ENCODE measurements at regions not wholly inside any gene's neighbourhood (a gene's known extent, or its start where the extent isn't known, plus 50 kb on each side); places are given as distances from the start of the nearest gene placed in this dataset.
A peak's percentile ranks its signal among the peaks of the same experiment; 100 is the strongest.

DNA sequence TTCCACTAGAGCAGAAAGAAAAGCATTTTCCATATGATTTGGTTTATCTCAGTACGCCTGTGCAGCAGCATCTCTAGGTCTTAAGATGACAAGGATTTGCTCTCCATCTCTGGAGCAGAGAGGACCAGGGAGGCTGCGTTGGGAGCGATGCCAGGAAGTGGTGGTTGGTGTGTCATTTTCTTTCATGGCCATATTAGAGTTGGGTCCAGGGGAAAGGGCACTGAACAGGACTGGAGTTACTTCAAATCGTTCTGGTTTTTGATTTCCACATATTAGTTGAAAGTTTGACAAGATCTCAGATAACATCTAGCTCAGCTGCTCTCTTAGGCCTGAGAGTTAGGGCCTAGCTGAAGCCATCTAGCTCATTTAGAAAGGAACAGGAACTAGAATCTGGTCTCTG, 157.7 kb downstream of the ADAMTS15 start:
- Histone ChIP-seq H3K4me2 (ENCODE audit: low read length) (no peak overlapping the region), H3K36me3 (ENCODE audit: insufficient read depth, low read length) (no peaks in the 10 kb centered on the region), H3K9me3 (replicated peaks; ENCODE audit: low read length) (no peaks in the 10 kb centered on the region), H3K27me3 (ENCODE audit: control insufficient read depth, insufficient read depth, low read length) (peaks cover 9% of the 10 kb centered on the region), H3K4me1 (ENCODE audit: control insufficient read depth, insufficient read depth, low read length) (peaks cover 24% of the 10 kb centered on the region), H3K9ac (ENCODE audit: low read depth, low read length) (no peak overlapping the region), H3K4me3 (ENCODE audit: low read length) (no peak overlapping the region)

DNA sequence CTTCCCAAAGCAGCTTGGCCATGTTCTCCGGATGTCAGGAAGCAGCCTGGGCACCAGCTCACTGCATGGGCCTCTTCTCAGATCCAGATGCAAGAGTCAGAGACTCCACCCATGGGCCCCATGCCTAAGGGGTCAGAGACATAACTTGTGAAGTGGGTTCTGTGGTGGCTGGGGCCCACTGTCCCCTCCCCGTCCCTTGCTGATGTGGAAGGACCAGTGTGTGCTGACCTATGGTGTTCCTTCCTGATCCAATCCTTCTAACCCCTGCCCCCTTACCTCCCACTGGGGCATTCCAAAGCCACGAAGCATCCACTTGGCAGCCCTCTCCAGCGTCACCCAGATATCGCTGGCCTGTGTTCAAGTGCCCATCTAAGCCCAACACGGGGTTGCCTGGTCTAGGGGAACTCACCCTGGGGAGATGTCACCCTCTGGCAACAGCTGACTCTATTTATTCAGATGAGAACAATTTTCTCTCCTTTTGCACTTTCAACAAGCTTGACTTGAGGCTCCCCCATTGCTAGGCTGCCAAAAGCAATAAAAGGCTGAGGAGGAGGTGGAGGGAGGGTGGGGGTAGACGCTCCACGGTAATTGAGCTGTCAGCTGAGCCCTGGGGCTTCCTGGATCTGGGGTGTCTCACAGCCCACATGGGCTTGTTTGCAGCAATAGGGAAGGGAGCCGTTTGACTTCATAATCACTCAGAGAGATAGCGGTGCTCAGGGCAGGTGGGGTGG, 158.5 kb downstream of the ADAMTS15 start:
- no peaks in the 10 kb centered on the region for H3K9me3 ChIP-seq (replicated peaks; ENCODE audit: low read length)
- no peak overlapping the region for H3K4me3 ChIP-seq (ENCODE audit: low read length)
- H3K4me1 ChIP-seq (ENCODE audit: control insufficient read depth, insufficient read depth, low read length): peaks cover 31% of the 10 kb centered on the region
- no peaks in the 10 kb centered on the region for H3K36me3 ChIP-seq (ENCODE audit: insufficient read depth, low read length)
- H3K9ac ChIP-seq (ENCODE audit: low read depth, low read length): no peak overlapping the region
- no peak overlapping the region for H3K4me2 ChIP-seq (ENCODE audit: low read length)
- H3K27me3 ChIP-seq (ENCODE audit: control insufficient read depth, insufficient read depth, low read length): peaks cover 9% of the 10 kb centered on the region

DNA sequence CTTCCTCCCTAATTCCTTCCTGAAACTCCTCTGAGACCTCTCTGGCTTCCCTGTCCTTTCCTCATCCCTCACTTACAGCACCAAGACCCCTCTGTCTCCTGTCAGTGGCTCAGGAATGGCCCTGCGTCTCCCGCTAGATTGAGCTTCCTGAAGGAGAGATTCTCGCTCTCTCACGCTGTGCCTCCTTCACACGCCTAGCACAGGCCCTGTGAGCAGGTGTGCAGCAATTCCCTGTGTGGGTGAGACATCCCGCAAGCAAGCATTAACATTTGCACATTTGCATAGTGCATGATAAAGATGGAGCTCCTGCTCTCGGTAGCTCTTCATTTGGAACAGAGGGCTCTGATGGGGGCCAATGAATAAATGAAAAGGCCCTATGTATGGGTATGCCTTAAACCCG, 159.8 kb downstream of the ADAMTS15 start:
- no peak overlapping the region for H3K9ac ChIP-seq (ENCODE audit: low read depth, low read length)
- no peaks in the 10 kb centered on the region for H3K9me3 ChIP-seq (replicated peaks; ENCODE audit: low read length)
- no peaks in the 10 kb centered on the region for H3K36me3 ChIP-seq (ENCODE audit: insufficient read depth, low read length)
- H3K4me1 ChIP-seq (ENCODE audit: control insufficient read depth, insufficient read depth, low read length): peaks cover 40% of the 10 kb centered on the region
- peaks cover 9% of the 10 kb centered on the region for H3K27me3 ChIP-seq (ENCODE audit: control insufficient read depth, insufficient read depth, low read length)
- no peak overlapping the region for H3K4me2 ChIP-seq (ENCODE audit: low read length)
- H3K4me3 ChIP-seq (ENCODE audit: low read length): no peak overlapping the region

DNA sequence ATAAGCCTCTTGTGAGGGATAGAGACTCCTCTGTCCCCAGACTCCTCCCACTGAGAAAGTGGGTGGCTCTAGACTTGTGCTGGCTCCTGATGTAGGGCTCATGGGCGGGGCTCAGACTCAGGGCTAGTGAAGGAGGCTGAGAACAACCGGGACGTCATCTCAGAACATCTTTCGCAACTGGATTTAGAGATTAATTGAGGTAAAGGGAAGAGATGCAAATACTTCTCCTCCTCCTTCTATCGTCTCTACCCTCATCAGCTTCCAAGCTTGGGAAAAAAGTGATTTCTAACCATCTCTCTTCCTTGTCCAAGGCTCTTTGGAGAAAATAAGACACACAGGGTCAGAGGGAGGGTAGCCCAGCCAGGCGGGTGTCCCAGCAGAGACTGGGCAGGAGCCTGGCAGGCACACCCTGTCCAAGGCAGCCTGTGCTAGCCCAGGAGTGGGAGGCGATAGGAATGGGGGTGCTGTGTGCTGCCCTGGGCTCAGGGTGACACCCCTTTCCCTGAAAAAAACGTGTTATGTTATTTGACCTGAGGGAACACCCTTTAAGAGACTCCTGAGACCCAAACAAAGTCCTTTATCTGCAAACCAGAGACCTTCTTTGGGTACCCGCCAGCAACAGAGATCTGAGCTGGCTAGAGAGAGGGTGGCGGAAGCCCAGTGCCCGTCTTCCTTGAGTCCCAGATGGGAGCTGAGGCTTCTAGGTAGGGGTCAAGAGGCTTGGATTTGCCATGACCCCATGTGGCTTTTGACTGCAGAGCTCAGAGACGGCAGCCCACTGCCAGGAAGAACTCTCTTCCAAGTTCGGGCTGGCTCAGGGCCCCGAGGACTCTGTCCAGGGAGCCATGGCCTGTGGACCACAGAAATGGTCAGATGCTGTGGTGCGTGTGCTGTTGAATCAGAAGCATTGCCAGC, 160.9 kb downstream of the ADAMTS15 start:
- Histone ChIP-seq H3K9me3 (replicated peaks; ENCODE audit: low read length) (no peaks in the 10 kb centered on the region), H3K9ac (ENCODE audit: low read depth, low read length) (no peak overlapping the region), H3K4me1 (ENCODE audit: control insufficient read depth, insufficient read depth, low read length) (peaks cover 40% of the 10 kb centered on the region), H3K36me3 (ENCODE audit: insufficient read depth, low read length) (no peaks in the 10 kb centered on the region), H3K4me2 (ENCODE audit: low read length) (no peak overlapping the region), H3K4me3 (ENCODE audit: low read length) (no peak overlapping the region), H3K27me3 (ENCODE audit: control insufficient read depth, insufficient read depth, low read length) (peaks cover 12% of the 10 kb centered on the region)

DNA sequence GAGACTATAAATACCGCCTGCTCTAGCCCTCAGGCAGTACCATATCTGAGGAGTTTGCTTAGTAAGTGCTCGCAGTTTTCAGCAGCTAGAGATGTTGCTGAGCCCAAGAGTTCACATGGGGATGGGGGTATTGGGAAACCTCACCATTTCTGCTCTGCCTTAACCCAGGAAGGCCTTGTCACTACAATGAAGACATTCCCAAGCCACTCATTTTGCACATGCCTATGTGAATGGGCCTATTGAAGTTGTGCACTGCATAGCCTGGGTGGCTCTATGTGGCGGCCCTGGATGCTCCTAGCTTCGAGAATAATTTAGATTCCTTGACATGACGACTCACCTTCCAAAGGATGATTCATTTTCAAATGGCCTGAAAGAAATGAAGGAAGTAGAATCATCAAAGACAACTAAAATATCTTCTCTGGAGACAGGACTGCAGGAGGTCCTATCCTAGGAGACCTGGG, 163.4 kb downstream of the ADAMTS15 start:
- H3K9ac ChIP-seq (ENCODE audit: low read depth, low read length): peak overlapping the region; percentile 8
- no peak overlapping the region for H3K4me3 ChIP-seq (ENCODE audit: low read length)
- peaks cover 31% of the 10 kb centered on the region for H3K27me3 ChIP-seq (ENCODE audit: control insufficient read depth, insufficient read depth, low read length)
- peaks cover 33% of the 10 kb centered on the region for H3K4me1 ChIP-seq (ENCODE audit: control insufficient read depth, insufficient read depth, low read length)
- no peaks in the 10 kb centered on the region for H3K9me3 ChIP-seq (replicated peaks; ENCODE audit: low read length)
- H3K36me3 ChIP-seq (ENCODE audit: insufficient read depth, low read length): no peaks in the 10 kb centered on the region
- H3K4me2 ChIP-seq (ENCODE audit: low read length): no peak overlapping the region

DNA sequence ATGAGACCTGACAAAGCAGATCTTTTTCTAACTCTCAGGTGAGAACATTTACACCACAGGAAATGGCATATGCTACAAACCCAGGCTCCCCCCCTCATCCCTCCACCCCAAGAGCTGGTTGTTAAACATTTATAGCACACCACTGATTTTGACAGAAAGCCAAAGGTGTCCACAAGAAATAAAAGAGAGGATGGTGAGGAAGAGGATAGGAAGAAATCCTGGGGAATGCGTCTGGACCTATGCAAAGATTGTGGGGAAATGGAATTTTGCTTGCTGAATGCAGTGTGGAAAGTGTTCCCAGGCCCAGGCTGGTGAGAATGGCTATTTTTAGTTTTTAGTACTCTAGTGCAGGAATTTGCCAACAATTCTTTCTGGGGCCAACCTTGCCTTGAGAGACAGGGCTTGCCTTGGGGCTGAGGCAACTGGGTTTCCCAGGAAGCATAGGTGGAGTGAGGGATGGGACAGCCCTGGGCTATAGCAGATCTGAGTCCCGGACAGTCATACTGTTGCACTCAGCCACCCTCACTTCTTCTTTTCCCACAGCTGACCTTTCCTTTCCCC, 163.9 kb downstream of the ADAMTS15 start:
- H3K36me3 ChIP-seq (ENCODE audit: insufficient read depth, low read length): no peaks in the 10 kb centered on the region
- peaks cover 28% of the 10 kb centered on the region for H3K4me1 ChIP-seq (ENCODE audit: control insufficient read depth, insufficient read depth, low read length)
- H3K9ac ChIP-seq (ENCODE audit: low read depth, low read length): peak overlapping the region; percentile 8
- H3K27me3 ChIP-seq (ENCODE audit: control insufficient read depth, insufficient read depth, low read length): peaks cover 34% of the 10 kb centered on the region
- no peaks in the 10 kb centered on the region for H3K9me3 ChIP-seq (replicated peaks; ENCODE audit: low read length)
- H3K4me2 ChIP-seq (ENCODE audit: low read length): no peak overlapping the region
- no peak overlapping the region for H3K4me3 ChIP-seq (ENCODE audit: low read length)

DNA sequence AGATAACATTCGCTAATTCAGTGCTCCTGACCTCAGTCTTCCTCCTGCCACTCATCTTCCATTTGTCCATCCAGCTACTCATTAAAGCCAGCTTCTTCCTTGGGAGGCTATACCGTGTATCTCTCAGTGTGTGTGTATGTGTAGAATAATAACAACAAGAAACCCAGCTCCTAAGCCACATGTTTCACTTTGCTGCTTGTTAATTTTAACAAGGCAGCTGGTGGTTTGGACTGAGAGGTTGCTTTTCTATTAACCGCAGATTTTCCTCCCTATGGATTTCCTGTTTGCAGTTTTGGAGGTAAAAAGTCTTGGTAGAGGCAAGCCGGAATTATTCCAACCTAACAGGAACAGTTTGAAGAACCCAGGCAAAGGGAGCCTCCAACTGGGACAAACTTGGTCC, 165.0 kb downstream of the ADAMTS15 start:
- H3K4me3 ChIP-seq (ENCODE audit: low read length): no peak overlapping the region
- H3K9me3 ChIP-seq (replicated peaks; ENCODE audit: low read length): peaks cover 3% of the 10 kb centered on the region
- H3K36me3 ChIP-seq (ENCODE audit: insufficient read depth, low read length): no peaks in the 10 kb centered on the region
- H3K9ac ChIP-seq (ENCODE audit: low read depth, low read length): no peak overlapping the region
- peaks cover 44% of the 10 kb centered on the region for H3K27me3 ChIP-seq (ENCODE audit: control insufficient read depth, insufficient read depth, low read length)
- H3K4me1 ChIP-seq (ENCODE audit: control insufficient read depth, insufficient read depth, low read length): peaks cover 26% of the 10 kb centered on the region
- no peak overlapping the region for H3K4me2 ChIP-seq (ENCODE audit: low read length)

DNA sequence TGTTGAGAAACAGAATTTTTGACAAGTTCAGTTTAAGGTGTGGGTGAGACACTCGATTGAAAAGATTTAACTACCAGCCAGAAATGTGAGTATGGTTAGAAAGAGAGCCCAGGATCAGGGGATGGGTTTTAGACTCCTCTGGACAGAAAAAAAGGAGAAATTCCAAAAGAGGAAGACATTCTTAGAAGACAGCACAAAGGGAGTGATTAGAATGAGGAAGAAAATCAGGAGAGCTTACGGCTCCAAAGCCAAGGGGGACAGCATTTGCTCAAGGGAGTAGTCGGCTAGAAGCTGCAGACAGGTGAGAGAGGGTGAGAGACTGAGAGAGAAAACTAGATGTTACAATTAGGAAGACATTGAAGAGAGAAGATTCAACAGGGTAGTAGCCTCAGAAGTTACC, 166.1 kb downstream of the ADAMTS15 start:
- H3K4me2 ChIP-seq (ENCODE audit: low read length): no peak overlapping the region
- H3K36me3 ChIP-seq (ENCODE audit: insufficient read depth, low read length): no peaks in the 10 kb centered on the region
- H3K27me3 ChIP-seq (ENCODE audit: control insufficient read depth, insufficient read depth, low read length): peaks cover 47% of the 10 kb centered on the region
- H3K9ac ChIP-seq (ENCODE audit: low read depth, low read length): no peak overlapping the region
- H3K4me3 ChIP-seq (ENCODE audit: low read length): no peak overlapping the region
- peaks cover 3% of the 10 kb centered on the region for H3K9me3 ChIP-seq (replicated peaks; ENCODE audit: low read length)
- peaks cover 18% of the 10 kb centered on the region for H3K4me1 ChIP-seq (ENCODE audit: control insufficient read depth, insufficient read depth, low read length)

DNA sequence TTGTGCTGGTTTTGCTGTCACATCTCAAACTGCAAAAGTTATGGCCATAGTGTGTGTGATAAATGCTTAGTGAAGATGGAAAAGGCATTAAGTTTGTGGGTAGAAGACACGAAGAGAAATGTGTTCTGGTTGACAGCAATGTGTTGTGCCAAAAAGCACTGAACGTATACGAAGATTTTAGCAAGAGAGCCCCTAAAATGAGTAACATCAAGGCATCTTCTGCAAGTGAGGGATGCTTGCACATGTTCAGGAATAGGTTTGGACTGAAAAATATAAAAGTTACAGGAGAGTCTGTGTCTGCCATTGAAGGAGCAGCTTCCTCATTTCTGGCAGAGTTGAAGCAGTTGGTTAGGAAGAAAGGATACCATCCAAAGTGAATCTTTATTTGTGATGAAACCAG, 167.1 kb downstream of the ADAMTS15 start:
- Histone ChIP-seq H3K36me3 (ENCODE audit: insufficient read depth, low read length) (no peaks in the 10 kb centered on the region), H3K4me1 (ENCODE audit: control insufficient read depth, insufficient read depth, low read length) (peaks cover 16% of the 10 kb centered on the region), H3K9me3 (replicated peaks; ENCODE audit: low read length) (peaks cover 3% of the 10 kb centered on the region), H3K4me2 (ENCODE audit: low read length) (no peak overlapping the region), H3K9ac (ENCODE audit: low read depth, low read length) (no peak overlapping the region), H3K4me3 (ENCODE audit: low read length) (no peak overlapping the region), H3K27me3 (ENCODE audit: control insufficient read depth, insufficient read depth, low read length) (peaks cover 52% of the 10 kb centered on the region)

DNA sequence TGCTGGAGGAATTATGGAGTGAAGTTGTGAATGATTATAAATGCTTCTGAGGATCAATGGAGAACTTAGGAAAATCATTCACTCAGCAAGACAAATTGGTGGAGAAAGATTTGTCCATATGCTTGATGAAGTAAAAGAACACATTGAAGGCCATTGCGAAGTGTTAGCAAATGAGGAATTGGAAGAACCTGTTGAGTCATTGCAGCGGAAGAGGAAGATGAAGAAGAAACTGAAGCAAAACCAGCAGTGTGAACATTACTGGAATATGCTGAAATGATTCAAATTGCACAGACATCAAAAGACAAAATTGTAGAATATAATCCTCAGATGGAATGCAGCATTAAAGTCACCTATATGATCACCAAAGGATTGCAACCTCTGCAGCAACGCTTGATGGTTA, 168.1 kb downstream of the ADAMTS15 start:
- peaks cover 3% of the 10 kb centered on the region for H3K9me3 ChIP-seq (replicated peaks; ENCODE audit: low read length)
- no peaks in the 10 kb centered on the region for H3K36me3 ChIP-seq (ENCODE audit: insufficient read depth, low read length)
- no peak overlapping the region for H3K9ac ChIP-seq (ENCODE audit: low read depth, low read length)
- H3K27me3 ChIP-seq (ENCODE audit: control insufficient read depth, insufficient read depth, low read length): peaks cover 55% of the 10 kb centered on the region
- H3K4me2 ChIP-seq (ENCODE audit: low read length): no peak overlapping the region
- H3K4me3 ChIP-seq (ENCODE audit: low read length): no peak overlapping the region
- H3K4me1 ChIP-seq (ENCODE audit: control insufficient read depth, insufficient read depth, low read length): peaks cover 13% of the 10 kb centered on the region

DNA sequence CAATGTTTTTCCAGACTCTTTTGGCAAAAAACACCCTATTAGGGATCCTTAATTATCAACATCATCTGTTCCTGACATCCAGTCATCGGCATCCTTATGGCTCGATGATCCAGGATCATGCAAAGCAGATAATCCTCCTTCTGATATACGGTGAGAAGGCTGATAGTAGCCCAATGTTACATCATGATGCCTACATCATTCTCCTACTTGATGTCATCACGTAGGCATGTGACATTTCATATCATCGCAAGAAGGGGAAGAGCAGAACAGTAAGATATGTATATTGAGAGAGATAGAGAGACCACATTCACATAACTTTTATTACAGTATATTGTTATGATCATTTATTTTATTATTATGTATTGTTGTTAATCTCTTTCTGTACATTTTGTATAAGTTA, 168.6 kb downstream of the ADAMTS15 start:
- Histone ChIP-seq H3K4me2 (ENCODE audit: low read length) (no peak overlapping the region), H3K36me3 (ENCODE audit: insufficient read depth, low read length) (no peaks in the 10 kb centered on the region), H3K9me3 (replicated peaks; ENCODE audit: low read length) (peaks cover 3% of the 10 kb centered on the region), H3K27me3 (ENCODE audit: control insufficient read depth, insufficient read depth, low read length) (peaks cover 59% of the 10 kb centered on the region), H3K4me3 (ENCODE audit: low read length) (no peak overlapping the region), H3K9ac (ENCODE audit: low read depth, low read length) (no peak overlapping the region), H3K4me1 (ENCODE audit: control insufficient read depth, insufficient read depth, low read length) (peaks cover 8% of the 10 kb centered on the region)

Data from skeletal muscle satellite cell (primary cell).